Anterior cingulate cortex (tissue), 58 donors: ENCODE measurements at regions not wholly inside any gene's neighbourhood (a gene's known extent, or its start where the extent isn't known, plus 50 kb on each side); places are given as distances from the start of the nearest gene placed in this dataset.
"Not testable (repeated sequence)": the region's sequence is repeated elsewhere in the genome, so short reads cannot be mapped to it uniquely, and the experiment has no call there.

Experiments used
- DNase-seq, 58 donors: peaks; one replicate each; lab custom pipeline; 2025; lab: John Stamatoyannopoulos, UW

GRCh38 chr4:7141151-7141834, 51.0 kb upstream of the SORCS2 start:
- DNase-seq, result no peak

DNA sequence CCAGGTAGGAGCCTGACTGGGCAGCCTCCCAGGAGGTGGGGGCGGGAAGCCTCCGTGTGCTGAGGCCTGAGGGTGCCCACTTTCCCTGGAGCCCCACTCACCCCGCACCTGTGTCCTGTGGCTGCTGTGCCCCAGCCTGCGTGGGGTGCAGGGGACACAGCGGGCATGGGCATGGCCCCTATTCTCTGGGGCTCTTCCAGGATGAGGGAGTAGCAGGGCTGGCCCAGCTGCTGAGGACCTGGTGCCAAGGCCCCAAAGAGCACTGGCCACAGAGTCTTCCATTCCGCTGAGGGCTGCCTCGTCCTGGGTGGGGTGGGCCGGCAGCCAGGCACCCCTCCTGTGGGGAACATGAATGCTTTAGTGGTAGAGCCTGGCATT, 51.7 kb upstream of the SORCS2 start:
- no peak for DNase-seq

GRCh38 chr4:7140062-7140691, 52.2 kb upstream of the SORCS2 start:
- no peak for DNase-seq

DNA sequence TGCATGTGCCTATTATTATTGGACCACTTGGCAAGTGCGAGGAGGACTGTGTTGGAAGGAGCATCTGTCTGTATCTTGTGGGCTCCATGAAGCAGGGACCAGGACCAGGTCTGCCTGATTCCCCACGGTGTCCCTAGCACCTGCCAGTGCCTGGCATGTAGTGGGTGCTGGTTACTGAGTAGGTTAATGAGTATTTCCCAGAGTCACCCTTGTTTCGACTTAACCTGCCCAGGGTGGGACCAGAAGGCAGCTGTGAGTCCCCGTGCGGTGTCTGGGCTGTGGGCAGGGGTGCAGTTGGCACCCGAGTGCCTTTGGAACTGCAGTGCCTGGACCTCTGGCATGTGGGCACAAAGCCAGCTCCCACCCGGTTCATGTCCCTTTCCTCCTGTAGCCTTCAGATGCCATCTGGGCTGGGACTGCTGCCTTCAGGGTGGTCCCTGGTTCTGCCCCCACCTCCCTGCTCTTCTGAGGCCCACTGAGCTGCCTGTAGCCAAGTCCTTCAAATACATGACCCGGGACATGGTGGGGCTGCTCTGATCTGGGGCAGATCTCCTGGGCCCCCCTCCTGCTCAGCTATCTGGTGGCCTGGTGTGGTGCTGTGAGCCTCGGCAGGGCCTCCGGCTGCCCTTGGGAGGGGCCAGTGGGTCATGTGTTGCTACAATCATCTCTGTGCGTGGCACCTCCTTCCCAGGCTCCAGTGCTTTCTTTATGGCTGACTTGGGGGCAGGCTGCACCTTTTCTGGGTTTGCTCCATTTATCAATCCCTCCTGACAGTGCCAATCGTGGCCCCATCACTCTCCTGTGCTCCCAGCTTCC, 53.0 kb upstream of the SORCS2 start:
- DNase-seq, result no peak

GRCh38 chr4:7138223-7139166, 53.8 kb upstream of the SORCS2 start:
- DNase-seq, result no peak

GRCh38 chr4:7137326-7138200, 54.8 kb upstream of the SORCS2 start:
- no peak for DNase-seq

GRCh38 chr4:7136351-7136750, 56.0 kb upstream of the SORCS2 start:
- DNase-seq, result no peak

- DNase-seq, result no peak
Measured at GRCh38 chr4:7135389-7135746, 57.0 kb upstream of the SORCS2 start.

DNA sequence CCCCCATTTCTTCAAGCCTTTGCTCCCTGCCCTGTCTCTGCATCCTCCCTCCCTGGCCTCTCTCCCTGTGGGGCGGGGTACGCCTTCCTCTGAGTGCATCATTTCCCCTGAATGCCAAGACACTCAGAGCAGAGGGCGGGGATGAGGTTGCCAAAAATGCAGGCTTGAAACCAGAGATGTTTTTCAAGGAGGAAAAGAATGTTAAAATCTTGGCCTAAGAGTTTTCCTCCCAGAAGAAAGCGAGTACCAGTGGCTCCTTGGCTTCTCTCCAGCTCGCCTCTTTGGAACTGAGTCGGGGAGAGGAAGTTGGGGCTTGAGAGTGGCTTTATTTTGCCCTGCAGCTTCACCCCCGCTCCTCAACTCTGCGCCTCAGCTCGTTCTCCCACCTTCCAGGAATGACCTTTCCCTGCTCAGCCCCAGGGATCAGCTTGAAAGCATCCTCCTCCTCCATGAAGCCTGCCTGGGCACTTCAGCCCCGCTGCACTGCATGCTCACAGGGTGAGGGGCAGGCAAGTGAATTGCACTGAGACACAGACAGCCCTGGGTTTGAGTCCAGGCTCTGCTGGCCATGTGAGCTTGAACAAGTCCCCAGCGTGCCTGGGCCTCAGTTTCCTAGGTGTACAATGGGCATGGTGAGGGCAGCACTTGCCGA, 57.5 kb upstream of the SORCS2 start:
- DNase-seq, result peak in 8 of 58 donors; percentile 3 to 29 (median 15)

DNA sequence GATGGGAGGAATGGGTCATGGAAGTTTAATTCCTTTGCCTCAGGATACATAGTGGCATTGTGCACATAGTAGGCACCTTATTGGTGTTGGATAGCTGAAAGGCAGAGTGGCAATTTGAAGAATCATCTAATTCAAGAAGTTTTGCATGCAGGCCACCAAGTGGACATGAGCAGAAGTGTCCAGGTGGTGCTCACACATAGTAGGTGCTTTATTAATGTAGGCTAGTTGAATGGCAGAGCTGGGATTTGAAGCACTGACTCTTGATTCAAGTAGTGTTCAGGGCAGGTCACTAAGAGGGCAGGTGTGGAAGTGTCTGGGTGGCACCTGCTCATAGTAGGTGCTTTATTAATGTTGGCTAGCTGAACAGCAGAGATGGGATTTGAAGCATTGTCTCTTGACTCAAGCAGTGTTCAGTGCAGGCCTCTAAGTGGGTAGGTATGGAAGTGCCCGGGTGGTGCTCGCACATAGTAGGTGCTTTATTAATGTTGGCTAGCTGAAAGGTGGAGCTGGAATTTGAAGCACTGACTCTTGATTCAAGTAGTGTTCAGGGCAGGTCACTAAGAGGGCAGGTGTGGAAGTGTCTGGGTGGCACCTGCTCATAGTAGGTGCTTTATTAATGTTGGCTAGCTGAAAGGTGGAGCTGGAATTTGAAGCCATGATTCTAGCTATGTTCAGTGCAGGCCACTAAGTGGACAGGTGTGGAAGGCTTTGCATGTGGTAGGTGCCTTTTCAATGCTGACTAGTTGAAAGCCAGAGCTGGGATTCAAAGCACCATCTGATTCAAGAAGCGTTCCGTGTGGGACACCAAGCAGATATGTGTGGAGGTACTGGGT, 58.3 kb upstream of the SORCS2 start:
- not testable (repeated sequence) for DNase-seq

DNA sequence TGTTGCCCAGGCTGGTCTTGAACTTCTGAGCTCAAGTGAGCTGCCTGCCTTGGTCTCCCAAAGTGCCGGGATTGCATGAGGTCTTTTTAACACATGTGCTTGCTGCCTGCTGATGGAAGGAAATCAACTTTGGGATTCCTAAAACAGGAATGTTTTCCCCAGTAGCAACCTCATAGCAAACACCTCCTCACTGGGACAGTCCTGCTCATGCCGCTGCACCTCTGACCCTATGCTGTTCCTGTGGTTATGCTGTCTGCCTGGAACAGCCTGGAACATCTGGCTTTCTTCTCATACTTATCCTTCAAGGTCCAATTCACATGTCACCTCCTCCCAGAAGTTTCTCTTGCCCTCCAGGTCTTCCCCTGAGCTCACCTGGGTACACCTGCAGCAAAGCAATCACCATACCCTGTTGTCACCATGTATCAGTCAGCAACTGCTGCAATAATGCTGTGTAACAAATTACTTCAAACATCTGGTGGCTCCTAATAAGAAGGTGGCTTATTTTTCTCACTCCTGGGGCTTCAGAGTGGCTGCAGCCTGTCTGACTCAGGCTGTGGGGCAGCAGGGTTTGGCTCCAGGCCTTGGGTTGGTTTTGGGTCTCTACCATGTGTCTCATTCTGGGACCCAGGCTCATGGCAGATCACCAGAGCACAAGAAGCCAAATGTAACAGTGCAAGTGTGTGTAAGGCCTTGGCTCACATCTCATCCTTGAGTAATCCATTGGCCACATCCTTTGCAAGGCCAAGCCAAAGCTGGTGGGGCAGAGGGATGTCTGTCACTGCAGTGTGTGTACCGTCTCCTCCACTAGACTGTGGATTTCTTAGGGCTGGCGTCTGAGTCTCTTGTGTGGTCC, 59.4 kb upstream of the SORCS2 start:
- no peak for DNase-seq

DNA sequence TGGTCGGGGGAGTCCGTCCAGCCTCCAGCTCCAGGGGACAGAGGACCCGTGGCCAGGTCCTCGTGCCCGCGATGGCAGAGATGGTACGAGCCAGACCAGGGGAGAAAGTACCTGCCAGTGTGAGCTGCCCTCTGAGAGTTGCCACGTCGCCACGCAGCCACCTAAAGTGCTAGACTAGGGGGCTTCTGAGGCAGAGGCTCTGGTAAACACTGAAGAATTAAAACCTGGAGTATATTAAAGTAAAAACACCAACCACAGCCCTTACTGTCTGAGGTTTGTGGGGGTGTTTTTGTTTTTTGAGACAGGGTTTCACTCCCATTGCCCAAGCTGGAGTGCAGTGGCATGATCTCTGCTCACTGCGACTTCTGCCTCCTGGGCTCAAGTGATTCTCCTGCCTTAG, 60.1 kb upstream of the SORCS2 start:
- DNase-seq, result no peak

DNA sequence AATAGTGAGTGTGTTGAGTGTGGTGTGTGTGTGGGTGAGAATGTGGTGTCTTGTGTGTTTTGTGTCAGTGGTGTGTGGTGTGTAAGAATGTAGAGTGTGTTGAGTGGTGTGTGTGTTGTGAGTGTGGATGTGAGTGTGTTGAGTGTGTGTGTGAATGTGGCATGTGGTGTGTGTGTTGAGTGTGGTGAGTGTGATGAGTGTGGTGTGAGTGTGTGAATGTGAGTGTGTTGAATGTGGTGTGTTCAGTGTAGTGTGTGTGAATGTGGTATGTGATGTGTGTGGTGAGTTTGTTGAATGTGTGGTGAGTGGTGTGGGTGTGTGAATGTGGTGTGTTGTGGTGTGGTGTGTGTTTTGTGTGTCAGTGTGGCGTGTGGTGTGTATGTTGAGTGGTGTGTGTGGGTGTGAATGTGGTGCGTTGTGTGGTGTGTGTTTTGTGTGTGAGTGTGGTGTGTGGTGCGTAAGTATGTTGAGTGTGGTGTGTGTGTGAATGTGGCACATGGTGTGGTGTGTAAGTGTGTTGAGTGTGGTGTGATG, 60.8 kb upstream of the SORCS2 start:
- DNase-seq, result no peak

DNA sequence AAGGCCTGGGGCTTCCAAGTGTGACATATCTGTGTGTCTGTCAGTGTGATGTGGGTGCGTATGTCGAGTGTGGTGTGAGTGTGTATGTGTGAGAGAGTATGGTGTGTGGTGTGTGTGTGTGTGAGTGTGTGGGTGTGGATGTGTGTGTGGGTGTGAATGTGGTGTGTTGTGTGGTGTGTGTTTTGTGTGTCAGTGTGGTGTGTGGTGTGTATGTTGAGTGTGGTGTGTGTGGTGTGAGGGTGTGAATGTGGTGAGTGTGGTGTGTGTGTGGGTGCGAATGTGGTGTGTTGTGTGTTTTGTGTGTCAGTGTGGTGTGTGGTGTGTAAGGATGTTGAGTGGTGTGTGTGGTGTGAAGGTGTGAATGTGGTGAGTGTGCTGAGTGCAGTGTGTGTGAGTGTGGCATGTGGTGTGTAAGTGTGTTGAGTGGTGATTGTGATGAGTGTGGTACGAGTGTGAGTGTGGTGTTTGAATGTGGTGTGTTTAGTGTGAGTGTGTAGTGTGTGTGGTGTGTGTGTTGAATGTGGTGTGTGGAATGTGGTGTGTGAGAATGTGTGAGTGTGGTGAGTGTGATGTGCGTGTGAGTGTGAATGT, 61.6 kb upstream of the SORCS2 start:
- no peak for DNase-seq

- no peak for DNase-seq
Measured at GRCh38 chr4:7129871-7130620, 62.2 kb upstream of the GRPEL1 start.

DNA sequence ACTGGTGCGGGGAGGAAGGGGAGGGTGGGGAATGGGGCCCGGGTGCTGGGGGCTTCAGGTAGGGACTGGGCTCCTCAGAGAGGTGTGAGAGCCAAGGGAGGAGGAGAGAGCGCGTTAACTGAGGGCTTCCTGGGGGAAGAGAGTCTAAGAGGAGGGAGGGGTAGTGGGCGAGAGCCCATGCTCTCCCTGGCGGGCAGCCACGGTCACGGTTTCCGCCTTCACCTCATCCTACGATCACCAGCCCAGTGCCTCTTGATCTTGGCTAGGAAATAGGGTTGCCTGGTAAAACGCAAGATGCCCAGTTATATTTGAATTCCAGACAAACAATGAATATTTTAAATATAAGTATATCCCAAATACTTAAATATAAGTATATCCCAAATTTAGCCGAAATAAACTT, 60.8 kb upstream of the GRPEL1 start:
- no peak for DNase-seq
